ENCODE measurements at regions not wholly inside any gene's neighbourhood (a gene's known extent, or its start where the extent isn't known, plus 50 kb on each side); places are given as distances from the start of the nearest gene placed in this dataset.

DNA sequence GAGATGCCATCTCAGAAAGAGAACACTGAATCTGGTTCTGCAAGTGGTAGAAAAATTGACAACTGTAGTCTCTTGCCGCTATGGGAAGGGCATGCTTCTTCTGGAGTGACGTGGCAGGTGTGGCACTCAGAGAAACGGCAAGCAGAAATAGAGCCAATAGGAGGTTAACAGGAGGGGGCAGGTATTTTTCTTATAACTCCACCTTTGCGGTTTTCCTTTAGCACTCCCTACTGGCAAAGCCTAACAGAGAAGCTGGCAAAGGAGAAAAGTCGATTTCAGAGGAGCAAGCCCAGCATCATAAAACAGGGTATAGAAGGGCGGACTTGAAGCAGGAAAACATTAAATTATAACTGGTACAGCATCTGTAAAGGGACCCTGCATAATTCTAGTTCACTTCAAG lies 1382.2 kb downstream of the PCDH18 start:
- TF ChIP-seq POLR2A (IDR thresholded peaks at IDR 0.05; ENCODE audit: low read length) (no peak), GATA1 (IDR thresholded peaks at IDR 0.05; ENCODE audit: low read depth, low read length) (no peak)

All from erythroblast (primary cell).